KOPT-K1 (cell line): ENCODE measurements at regions not wholly inside any gene's neighbourhood (a gene's known extent, or its start where the extent isn't known, plus 50 kb on each side); places are given as distances from the start of the nearest gene placed in this dataset.
"Not testable (repeated sequence)": the region's sequence is repeated elsewhere in the genome, so short reads cannot be mapped to it uniquely, and the experiment has no call there.

Experiments
- H3K27ac ChIP-seq: fragments of 200-600 bp; sonication (generic); 2 replicates; pipeline ENCODE4 v1.5.1; 2016; ENCODE audit warnings: antibody characterized with exemption, mild to moderate bottlenecking, low read depth, low read length; ENCODE audit not compliant: poor library complexity, severe bottlenecking
- H3K36me3 ChIP-seq: fragments of 200-600 bp; sonication (generic); 2 replicates; pipeline ENCODE4 v1.5.1; 2017; ENCODE audit warnings: antibody characterized with exemption, mild to moderate bottlenecking, low read length, moderate library complexity; ENCODE audit not compliant: insufficient read depth
- H3K9me3 ChIP-seq: fragments of 200-600 bp; sonication (generic); 2 replicates; pipeline ENCODE4 v1.5.1; 2017; ENCODE audit warnings: antibody characterized with exemption, low read length, mild to moderate bottlenecking; ENCODE audit not compliant: insufficient read depth, poor library complexity, severe bottlenecking

- Histone ChIP-seq H3K36me3 (no peaks in the 10 kb centered on the region), H3K9me3 (no peaks in the 10 kb centered on the region), H3K27ac (no peak overlapping the region)
Observed at GRCh38 chr2:149686136-149687051, 98.8 kb upstream of the MMADHC start.

GRCh38 chr2:149685401-149685800 is 97.8 kb upstream of the MMADHC start:
- H3K27ac ChIP-seq, H3K36me3 ChIP-seq, H3K9me3 ChIP-seq: not testable (repeated sequence)

- Histone ChIP-seq H3K36me3 (no peaks in the 10 kb centered on the region), H3K9me3 (no peaks in the 10 kb centered on the region), H3K27ac (no peak overlapping the region)
Observed at GRCh38 chr2:149679286-149679685, 91.7 kb upstream of the MMADHC start.

- Histone ChIP-seq H3K36me3 (no peaks in the 10 kb centered on the region), H3K9me3 (no peaks in the 10 kb centered on the region), H3K27ac (no peak overlapping the region)
Observed at GRCh38 chr2:149677416-149677815, 89.8 kb upstream of the MMADHC start.

- H3K36me3 ChIP-seq = no peaks in the 10 kb centered on the region
- no peaks in the 10 kb centered on the region for H3K9me3 ChIP-seq
- no peak overlapping the region for H3K27ac ChIP-seq
Observed at GRCh38 chr2:149670086-149670485, 82.5 kb upstream of the MMADHC start.

- no peaks in the 10 kb centered on the region for H3K36me3 ChIP-seq
- no peaks in the 10 kb centered on the region for H3K9me3 ChIP-seq
- H3K27ac ChIP-seq = no peak overlapping the region
Observed at GRCh38 chr2:149666809-149667320, 79.3 kb upstream of the MMADHC start.

- Histone ChIP-seq H3K27ac (no peak overlapping the region), H3K9me3 (no peaks in the 10 kb centered on the region), H3K36me3 (no peaks in the 10 kb centered on the region)
Observed at GRCh38 chr2:149664896-149665295, 77.3 kb upstream of the MMADHC start.

- no peaks in the 10 kb centered on the region for H3K36me3 ChIP-seq
- no peak overlapping the region for H3K27ac ChIP-seq
- H3K9me3 ChIP-seq = no peaks in the 10 kb centered on the region
Observed at GRCh38 chr2:149662556-149662955, 75.0 kb upstream of the MMADHC start.

GRCh38 chr2:149661844-149662243 is 74.3 kb upstream of the MMADHC start:
- H3K9me3 ChIP-seq = no peaks in the 10 kb centered on the region
- no peaks in the 10 kb centered on the region for H3K36me3 ChIP-seq
- no peak overlapping the region for H3K27ac ChIP-seq

GRCh38 chr2:149658553-149658952 is 71.0 kb upstream of the MMADHC start:
- Histone ChIP-seq H3K36me3 (no peaks in the 10 kb centered on the region), H3K9me3 (no peaks in the 10 kb centered on the region), H3K27ac (no peak overlapping the region)

- Histone ChIP-seq H3K9me3 (no peaks in the 10 kb centered on the region), H3K36me3 (no peaks in the 10 kb centered on the region), H3K27ac (no peak overlapping the region)
Observed at GRCh38 chr2:149657401-149658040, 69.9 kb upstream of the MMADHC start.

GRCh38 chr2:149656996-149657395 is 69.4 kb upstream of the MMADHC start:
- Histone ChIP-seq H3K9me3 (no peaks in the 10 kb centered on the region), H3K36me3 (no peaks in the 10 kb centered on the region), H3K27ac (no peak overlapping the region)

- Histone ChIP-seq H3K27ac (no peak overlapping the region), H3K9me3 (no peaks in the 10 kb centered on the region), H3K36me3 (no peaks in the 10 kb centered on the region)
Observed at GRCh38 chr2:149653831-149654445, 66.4 kb upstream of the MMADHC start.

- Histone ChIP-seq H3K27ac (no peak overlapping the region), H3K36me3 (no peaks in the 10 kb centered on the region), H3K9me3 (no peaks in the 10 kb centered on the region)
Observed at GRCh38 chr2:149652926-149653325, 65.4 kb upstream of the MMADHC start.

- H3K9me3 ChIP-seq = no peaks in the 10 kb centered on the region
- H3K36me3 ChIP-seq = no peaks in the 10 kb centered on the region
- no peak overlapping the region for H3K27ac ChIP-seq
Observed at GRCh38 chr2:149652526-149652925, 65.0 kb upstream of the MMADHC start.
